K562 (cell line): ENCODE measurements at regions not wholly inside any gene's neighbourhood (a gene's known extent, or its start where the extent isn't known, plus 50 kb on each side); places are given as distances from the start of the nearest gene placed in this dataset.

ENCODE experiments used
- ATAC-seq: fragments of 200-7000 bp; cut with Tn5 transposase; 3 replicates; pipeline ENCODE4 v1.9.1; 2020; ENCODE audit warnings: moderate library complexity
- BruUV-seq: library from RNA; stranded (reverse); fragments of 400-500 nt; replicated peaks from 2 replicates; lab custom pipeline; 2021; lab: Mats Ljungman, UMichigan
- CTCF ChIA-PET: fragments of 300-600 bp; formaldehyde crosslinking; extraction: SDS; loops from one replicate; lab custom pipeline; 2021; ENCODE audit warnings: low intra/inter-chr PET ratio; lab: Yijun Ruan, JAX
- POLR2A ChIA-PET: fragments of 300-600, 350-650 bp; sonication (Branson Sonifier 250); formaldehyde crosslinking; extraction: SDS; loops from one replicate; lab custom pipeline; 2021; ENCODE audit warnings: antibody characterized with exemption, inconsistent platforms; lab: Yijun Ruan, JAX
- DNase-seq, 4 experiments: peaks; one replicate each; pipeline versions ENCODE4 v3.0.0 to v3.0.0-alpha.2; 2011 to 2018; ENCODE audit warnings: low spot score in 3 of 4, mixed read lengths in 3 of 4; ENCODE audit errors: extremely low read depth in 1 of 4
- FAIRE-seq: peaks from 2 replicates; lab custom pipeline; 2011; peaks lifted over from hg19 to GRCh38; lab: Jason Lieb, UNC
- H2AFZ ChIP-seq: 2 replicates; pipeline ENCODE4 v1.6.0; 2011; ENCODE audit warnings: low read depth, low read length, control low read depth, inconsistent platforms
- H3K27ac ChIP-seq: fragments of 200-600 bp; 3 replicates; pipeline ENCODE4 v1.8.0; 2011; ENCODE audit warnings: low read depth, mild to moderate bottlenecking, control low read depth, inconsistent platforms, low read length, moderate library complexity, mixed read lengths; ENCODE audit errors: extremely low read depth
- H3K27me3 ChIP-seq, 2 experiments: fragments of 300-600 bp in 1 of 2; 2 replicates in 1 of 2; 3 replicates in 1 of 2; pipeline versions ENCODE4 v1.6.0 to v1.8.0; 2011; ENCODE audit warnings: inconsistent platforms in 2 of 2, low read length in 2 of 2, mild to moderate bottlenecking in 1 of 2, mixed read lengths in 1 of 2, moderate library complexity in 1 of 2; ENCODE audit not compliant: control insufficient read depth in 2 of 2, insufficient read depth in 2 of 2
- H3K36me3 ChIP-seq: fragments of 300-600 bp; 3 replicates; pipeline ENCODE4 v1.8.0; 2011; ENCODE audit warnings: mild to moderate bottlenecking, low read length, inconsistent platforms; ENCODE audit not compliant: control insufficient read depth, insufficient read depth
- H3K4me1 ChIP-seq, 2 experiments: fragments of 200-600 bp in 1 of 2; replicated peaks in 1 of 2; 2 replicates in 1 of 2; 3 replicates in 1 of 2; pipeline versions ENCODE4 v1.5.1 to v1.8.0; 2011; ENCODE audit warnings: inconsistent platforms in 2 of 2, low read length in 2 of 2, mild to moderate bottlenecking in 1 of 2, mixed read lengths in 1 of 2, moderate library complexity in 1 of 2; ENCODE audit not compliant: control insufficient read depth in 2 of 2, insufficient read depth in 2 of 2
- H3K4me2 ChIP-seq: 2 replicates; pipeline ENCODE4 v1.6.1; 2011; ENCODE audit warnings: low read length, control low read depth, inconsistent platforms, mixed read lengths; ENCODE audit not compliant: insufficient read depth
- H3K4me3 ChIP-seq: fragments of 200-600 bp; sonication (generic), shearing (Covaris generic); 2 replicates; pipeline ENCODE4 v1.5.1; 2016; ENCODE audit warnings: control low read depth, inconsistent platforms
- H3K79me2 ChIP-seq: fragments of 200-600 bp; 3 replicates; pipeline ENCODE4 v1.8.0; 2011; ENCODE audit warnings: low read length, inconsistent platforms; ENCODE audit not compliant: control insufficient read depth, insufficient read depth
- H3K9ac ChIP-seq, 2 experiments: 2 replicates each; pipeline versions ENCODE4 v1.6.0 to v1.6.1; 2011; ENCODE audit warnings: low read depth in 2 of 2, low read length in 2 of 2, control low read depth in 1 of 2, inconsistent platforms in 1 of 2, mild to moderate bottlenecking in 1 of 2, mixed read lengths in 1 of 2; ENCODE audit not compliant: insufficient read depth in 1 of 2
- H3K9me1 ChIP-seq: one replicate; pipeline ENCODE4 v1.6.0; 2011; ENCODE audit warnings: inconsistent platforms, mild to moderate bottlenecking, low read length, moderate library complexity; ENCODE audit not compliant: control insufficient read depth, insufficient read depth
- H3K9me3 ChIP-seq: replicated peaks from 2 replicates; pipeline ENCODE4 v1.5.1; 2011; ENCODE audit warnings: low read depth, low read length, inconsistent platforms; ENCODE audit not compliant: control insufficient read depth, insufficient read depth
- H4K20me1 ChIP-seq: replicated peaks from 2 replicates; pipeline ENCODE4 v1.6.1; 2011; ENCODE audit warnings: low read length, inconsistent platforms, mixed read lengths; ENCODE audit not compliant: control insufficient read depth, insufficient read depth
- KLF6 ChIP-seq: fragments of 250-450 bp; sonication (Bioruptor Pico); IDR thresholded peaks from 2 replicates; pipeline ENCODE4 v1.4.0; 2020; ENCODE audit warnings: mild to moderate bottlenecking, moderate library complexity, borderline replicate concordance
- SREBF2 ChIP-seq: sonication (generic); formaldehyde crosslinking; IDR thresholded peaks from 2 replicates; pipeline ENCODE4 v1.4.0; 2020; ENCODE audit warnings: mild to moderate bottlenecking, missing genetic modification reagents
- ZNF253 ChIP-seq: fragments of 250-450 bp; sonication (Bioruptor Pico); conservative IDR thresholded peaks from 2 replicates; pipeline ENCODE4 v1.6.1; 2021; ENCODE audit warnings: mild to moderate bottlenecking
- ZNF655 ChIP-seq: fragments of 250-450 bp; sonication (Bioruptor Pico); IDR thresholded peaks from 2 replicates; pipeline ENCODE4 v1.5.0; 2021
- WGBS: fragments of 100-300 bp; shearing (Covaris generic); methylation state at CpG from one replicate; pipeline ENCODE4 v1.1.6; 2016; ENCODE audit warnings: low coverage, mixed read lengths; ENCODE audit not compliant: insufficient coverage; ENCODE audit errors: missing lambda C conversion rate; 5-methylcytosine and 5-hydroxymethylcytosine counted together
- in situ Hi-C: fragments of 300-500 bp; cut with MboI; formaldehyde crosslinking; loops from 4 replicates; pipeline ENCODE4 v1.15.0; 2018; ENCODE audit warnings: inconsistent platforms, mixed read lengths
- intact Hi-C: fragments of 100-400 bp; cut with micrococcal nuclease; formaldehyde crosslinking; loops from 2 replicates; pipeline ENCODE4 v1.14.2; 2022

- POLR2A ChIA-PET: interaction anchor here (1.2 kb wide), 1 partner anchor 20 kb away, joined by 3 read pairs; no protein-coding TSS in a partner anchor
- intact Hi-C loops: no loop called here
- 11% methylated on average over 14 of the region's 14 CpGs for WGBS
These were observed 299.5 kb downstream of the PDHA2 start for GRCh38 chr4:96139251-96139929.

More at GRCh38 chr4:96139251-96139929, 299.5 kb downstream of the PDHA2 start:
- Histone ChIP-seq H3K4me3 (no peak overlapping the region), H3K9ac (no peak overlapping the region), H2AFZ (no peak overlapping the region), H3K27ac (no peak overlapping the region), H3K36me3 (no peaks in the 10 kb centered on the region), H3K27me3 (no peaks in the 10 kb centered on the region), H4K20me1 (no peaks in the 10 kb centered on the region), H3K4me2 (no peak overlapping the region), H3K4me1 (no peaks in the 10 kb centered on the region), H3K9me1 (no peaks in the 10 kb centered on the region), H3K79me2 (no peaks in the 10 kb centered on the region), H3K9me3 (no peaks in the 10 kb centered on the region)
- DNase-seq (no peak), FAIRE-seq (no peak), ATAC-seq (no peak)
- in situ Hi-C loops: no loop called here
- no TSS peak for BruUV-seq
- CTCF ChIA-PET: no interaction called here
- TF ChIP-seq KLF6 (CRISPR knock-in tag) (no peak), ZNF253 (CRISPR knock-in tag) (no peak), SREBF2 (no peak), ZNF655 (CRISPR knock-in tag) (no peak)
- TF ChIP-seq, all 486 proteins: peak for 0
